Hindlimb muscle (tissue), 1 donor: ENCODE measurements at regions not wholly inside any gene's neighbourhood (a gene's known extent, or its start where the extent isn't known, plus 50 kb on each side); places are given as distances from the start of the nearest gene placed in this dataset.
"Not testable (repeated sequence)": the region's sequence is repeated elsewhere in the genome, so short reads cannot be mapped to it uniquely, and the experiment has no call there.

Experiments
- DNase-seq: peaks from one replicate; pipeline ENCODE4 v3.0.0-alpha.2; 2013

GRCh38 chr5:68020461-68020969, 195.0 kb upstream of the PIK3R1 start:
- not testable (repeated sequence) for DNase-seq

GRCh38 chr5:68015381-68016302, 199.9 kb upstream of the PIK3R1 start:
- no peak for DNase-seq

- DNase-seq = no peak
Measured at GRCh38 chr5:68012831-68013230, 202.7 kb upstream of the PIK3R1 start.

- DNase-seq = no peak
Measured at GRCh38 chr5:68012429-68012828, 203.1 kb upstream of the PIK3R1 start.

- DNase-seq = no peak
Measured at GRCh38 chr5:68011801-68012200, 203.8 kb upstream of the PIK3R1 start.

GRCh38 chr5:68011259-68011760, 204.2 kb upstream of the PIK3R1 start:
- DNase-seq = no peak

GRCh38 chr5:68010740-68011139, 204.8 kb upstream of the PIK3R1 start:
- no peak for DNase-seq

GRCh38 chr5:68007451-68007850, 208.1 kb upstream of the PIK3R1 start:
- no peak for DNase-seq

GRCh38 chr5:68002836-68003235, 212.7 kb upstream of the PIK3R1 start:
- DNase-seq = no peak

- no peak for DNase-seq
Measured at GRCh38 chr5:68000805-68001204, 214.8 kb upstream of the PIK3R1 start.

- DNase-seq = no peak
Measured at GRCh38 chr5:67999391-67999790, 216.2 kb upstream of the PIK3R1 start.

GRCh38 chr5:67998709-67999261, 216.8 kb upstream of the PIK3R1 start:
- DNase-seq = no peak

- DNase-seq = no peak
Measured at GRCh38 chr5:67997892-67998457, 217.6 kb upstream of the PIK3R1 start.

GRCh38 chr5:67997148-67997547, 218.4 kb upstream of the PIK3R1 start:
- no peak for DNase-seq

- DNase-seq = no peak
Measured at GRCh38 chr5:67996596-67996995, 219.0 kb upstream of the PIK3R1 start.

- no peak for DNase-seq
Measured at GRCh38 chr5:67992923-67993322, 222.6 kb upstream of the PIK3R1 start.

GRCh38 chr5:67989456-67989855, 226.1 kb upstream of the PIK3R1 start:
- DNase-seq = no peak

- DNase-seq = no peak
Measured at GRCh38 chr5:67986761-67987160, 228.8 kb upstream of the PIK3R1 start.

GRCh38 chr5:67985686-67986387, 229.7 kb upstream of the PIK3R1 start:
- no peak for DNase-seq

- DNase-seq = no peak
Measured at GRCh38 chr5:67984546-67984945, 231.0 kb upstream of the PIK3R1 start.

GRCh38 chr5:67983251-67984110, 232.1 kb upstream of the PIK3R1 start:
- DNase-seq = no peak

GRCh38 chr5:67982160-67982559, 233.4 kb upstream of the PIK3R1 start:
- DNase-seq = not testable (repeated sequence)
